HepG2 (cell line): ENCODE measurements at regions not wholly inside any gene's neighbourhood (a gene's known extent, or its start where the extent isn't known, plus 50 kb on each side); places are given as distances from the start of the nearest gene placed in this dataset.

ENCODE experiments used
- AKNA ChIP-seq: sonication (generic); formaldehyde crosslinking; IDR thresholded peaks from 2 replicates; pipeline ENCODE4 v1.4.0; 2020; ENCODE audit warnings: missing genetic modification reagents, borderline replicate concordance
- CEBPG ChIP-seq: IDR thresholded peaks from 2 replicates; pipeline ENCODE4 v1.6.1; 2016
- CSRNP2 ChIP-seq: sonication (generic); formaldehyde crosslinking; conservative IDR thresholded peaks from 2 replicates; pipeline ENCODE4 v1.8.0; 2022; ENCODE audit warnings: low read depth, missing genetic modification reagents
- KMT2A ChIP-seq: sonication (generic); formaldehyde crosslinking; IDR thresholded peaks from 2 replicates; pipeline ENCODE4 v1.4.0; 2020; ENCODE audit warnings: missing genetic modification reagents
- NRL ChIP-seq: sonication (generic); formaldehyde crosslinking; IDR thresholded peaks from 2 replicates; pipeline ENCODE4 v1.5.0; 2020; ENCODE audit warnings: missing genetic modification reagents, mild to moderate bottlenecking, moderate library complexity, borderline replicate concordance
- TEAD3 ChIP-seq: optimal IDR thresholded peaks from 2 replicates; pipeline ENCODE3; 2016; ENCODE audit warnings: borderline replicate concordance
- ZBTB44 ChIP-seq: sonication (generic); formaldehyde crosslinking; IDR thresholded peaks from 2 replicates; pipeline ENCODE4 v1.4.0; 2020; ENCODE audit warnings: missing genetic modification reagents
- ZNF263 ChIP-seq: sonication (generic); formaldehyde crosslinking; IDR thresholded peaks from 2 replicates; pipeline ENCODE4 v1.4.0; 2020; ENCODE audit warnings: missing genetic modification reagents
- ZNF564 ChIP-seq: sonication (generic); formaldehyde crosslinking; IDR thresholded peaks from 2 replicates; pipeline ENCODE4 v1.8.1; 2023; ENCODE audit warnings: mild to moderate bottlenecking, missing genetic modification reagents
- ZNF687 ChIP-seq: sonication (generic); formaldehyde crosslinking; IDR thresholded peaks from 2 replicates; pipeline ENCODE4 v1.5.1; 2020; ENCODE audit warnings: mild to moderate bottlenecking, missing genetic modification reagents, moderate library complexity

- TF ChIP-seq ZNF687 (CRISPR knock-in tag) (peak; percentile 53), KMT2A (no peak), CEBPG (CRISPR knock-in tag) (no peak), ZNF564 (CRISPR knock-in tag) (no peak), ZNF263 (CRISPR knock-in tag) (peak; percentile 39; the same call in 1 of the 2 replicates), NRL (CRISPR knock-in tag) (no peak), AKNA (CRISPR knock-in tag) (no peak), TEAD3 (CRISPR knock-in tag) (peak; percentile 89), CSRNP2 (no peak), ZBTB44 (CRISPR knock-in tag) (no peak)
These were observed 114.4 kb upstream of the HAAO start (continued) for GRCh38 chr2:42906557-42907411.
